Fibroblast of lung (primary cell): ENCODE measurements at regions not wholly inside any gene's neighbourhood (a gene's known extent, or its start where the extent isn't known, plus 50 kb on each side); places are given as distances from the start of the nearest gene placed in this dataset.
A peak's percentile ranks its signal among the peaks of the same experiment; 100 is the strongest.

Source experiments
- DNase-seq, 2 donors: peaks; one replicate each; pipeline versions ENCODE4 v3.0.0 to v3.0.0-alpha.2; 2010; ENCODE audit warnings: low read depth in 2 of 2
- H2AFZ ChIP-seq: 2 replicates; pipeline ENCODE4 v1.5.1; 2012; ENCODE audit warnings: low read length, control low read depth, inconsistent platforms
- H3K27ac ChIP-seq: 2 replicates; pipeline ENCODE4 v1.5.1; 2011; ENCODE audit warnings: low read length, control low read depth; ENCODE audit not compliant: insufficient read depth
- H3K27me3 ChIP-seq: 2 replicates; pipeline ENCODE4 v1.5.1; 2011; ENCODE audit warnings: mild to moderate bottlenecking, low read length; ENCODE audit not compliant: control insufficient read depth, insufficient read depth
- H3K36me3 ChIP-seq: 2 replicates; pipeline ENCODE4 v1.5.1; 2011; ENCODE audit warnings: low read length; ENCODE audit not compliant: control insufficient read depth, insufficient read depth
- H3K4me1 ChIP-seq: 2 replicates; pipeline ENCODE4 v1.5.1; 2011; ENCODE audit warnings: low read length; ENCODE audit not compliant: control insufficient read depth, insufficient read depth; ENCODE audit errors: extremely low read depth
- H3K4me2 ChIP-seq: 2 replicates; pipeline ENCODE4 v1.5.1; 2011; ENCODE audit warnings: low read length, control low read depth; ENCODE audit not compliant: insufficient read depth; ENCODE audit errors: extremely low read depth
- H3K4me3 ChIP-seq, 4 experiments: fragments of 200-600 bp in 1 of 4; sonication (generic) in 1 of 4; replicated peaks in 1 of 4; 2 replicates each; pipeline ENCODE4 v1.5.1; 2011 to 2016; ENCODE audit warnings: low read length in 4 of 4, low read depth in 3 of 4, mild to moderate bottlenecking in 3 of 4, control low read depth in 2 of 4, inconsistent platforms in 1 of 4, mixed read lengths in 1 of 4; ENCODE audit not compliant: insufficient read depth in 1 of 4; ENCODE audit errors: control extremely low read depth in 1 of 4
- H3K79me2 ChIP-seq: 2 replicates; pipeline ENCODE4 v1.5.1; 2012; ENCODE audit warnings: mild to moderate bottlenecking, low read length, inconsistent platforms; ENCODE audit not compliant: control insufficient read depth, insufficient read depth
- H3K9ac ChIP-seq: 2 replicates; pipeline ENCODE4 v1.5.1; 2011; ENCODE audit warnings: mild to moderate bottlenecking, low read length, control low read depth; ENCODE audit not compliant: insufficient read depth
- H3K9me3 ChIP-seq: 2 replicates; pipeline ENCODE4 v1.5.1; 2012; ENCODE audit warnings: low read depth, low read length; ENCODE audit not compliant: control insufficient read depth, insufficient read depth
- H4K20me1 ChIP-seq: 2 replicates; pipeline ENCODE4 v1.5.1; 2011; ENCODE audit warnings: low read length; ENCODE audit not compliant: control insufficient read depth, insufficient read depth; ENCODE audit errors: extremely low read depth
- EZH2 ChIP-seq: IDR thresholded peaks from 2 replicates; pipeline ENCODE4 v1.5.1; 2012; ENCODE audit warnings: low read length, control low read depth, mild to moderate bottlenecking; ENCODE audit errors: missing control alignments
- TF ChIP-seq, protein P1 (sequence below), 2 donors: IDR thresholded peaks in 1 of 2; conservative IDR thresholded peaks in 1 of 2; 1 replicate in 1 of 2; 2 replicates in 1 of 2; pipeline ENCODE4 v1.5.1; 2011 to 2012; ENCODE audit warnings: low read length in 2 of 2, control low read depth in 1 of 2, inconsistent platforms in 1 of 2, low read depth in 1 of 2, mild to moderate bottlenecking in 1 of 2

DNA sequence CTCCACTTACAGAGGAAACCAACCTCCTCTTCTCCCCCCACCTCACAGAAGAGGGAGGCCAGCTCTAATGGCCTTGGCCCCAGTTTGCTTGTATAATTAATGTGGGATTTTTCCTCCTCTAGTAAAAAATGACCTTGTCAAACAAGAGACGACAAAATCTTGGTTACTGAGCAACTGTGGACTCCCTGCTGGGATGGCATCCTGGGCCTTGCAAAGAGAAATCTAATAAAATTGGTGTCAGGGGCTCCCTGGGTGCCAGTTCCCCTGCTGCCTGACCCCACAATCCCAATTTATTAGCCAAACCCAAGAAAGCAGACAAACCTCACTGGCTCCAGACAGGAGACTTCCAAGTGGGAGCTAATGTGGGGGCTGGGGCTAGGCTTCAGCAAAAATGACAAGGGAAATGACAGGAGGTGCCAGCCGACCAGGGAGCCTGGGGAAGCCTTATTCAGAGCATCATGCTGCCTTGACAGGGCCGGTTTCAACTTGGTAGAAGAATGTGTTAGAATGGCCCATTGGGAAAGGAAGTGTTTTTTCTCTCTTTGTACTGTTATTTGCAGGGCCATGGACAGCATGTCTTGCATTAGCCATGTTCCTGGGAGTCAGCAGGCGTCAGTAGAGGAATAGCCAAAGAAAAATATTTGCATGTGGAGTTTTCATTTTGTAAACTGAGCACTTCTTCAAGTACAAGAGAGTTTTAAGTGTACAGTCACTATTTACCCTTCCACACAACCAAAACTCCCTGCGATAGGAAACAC is 816.9 kb downstream of the DHX35 start:
- Histone ChIP-seq H4K20me1 (no peaks in the 10 kb centered on the region), H3K4me1 (no peaks in the 10 kb centered on the region), H3K79me2 (no peaks in the 10 kb centered on the region), H3K4me2 (no peak overlapping the region), H2AFZ (no peak overlapping the region), H3K9ac (no peak overlapping the region), H3K9me3 (no peaks in the 10 kb centered on the region), H3K27me3 (no peaks in the 10 kb centered on the region), H3K27ac (no peak overlapping the region), H3K36me3 (no peaks in the 10 kb centered on the region), H3K4me3 (no peak overlapping the region)
- peak; percentile 15 to 17 for DNase-seq
- TF ChIP-seq, protein P1, sequence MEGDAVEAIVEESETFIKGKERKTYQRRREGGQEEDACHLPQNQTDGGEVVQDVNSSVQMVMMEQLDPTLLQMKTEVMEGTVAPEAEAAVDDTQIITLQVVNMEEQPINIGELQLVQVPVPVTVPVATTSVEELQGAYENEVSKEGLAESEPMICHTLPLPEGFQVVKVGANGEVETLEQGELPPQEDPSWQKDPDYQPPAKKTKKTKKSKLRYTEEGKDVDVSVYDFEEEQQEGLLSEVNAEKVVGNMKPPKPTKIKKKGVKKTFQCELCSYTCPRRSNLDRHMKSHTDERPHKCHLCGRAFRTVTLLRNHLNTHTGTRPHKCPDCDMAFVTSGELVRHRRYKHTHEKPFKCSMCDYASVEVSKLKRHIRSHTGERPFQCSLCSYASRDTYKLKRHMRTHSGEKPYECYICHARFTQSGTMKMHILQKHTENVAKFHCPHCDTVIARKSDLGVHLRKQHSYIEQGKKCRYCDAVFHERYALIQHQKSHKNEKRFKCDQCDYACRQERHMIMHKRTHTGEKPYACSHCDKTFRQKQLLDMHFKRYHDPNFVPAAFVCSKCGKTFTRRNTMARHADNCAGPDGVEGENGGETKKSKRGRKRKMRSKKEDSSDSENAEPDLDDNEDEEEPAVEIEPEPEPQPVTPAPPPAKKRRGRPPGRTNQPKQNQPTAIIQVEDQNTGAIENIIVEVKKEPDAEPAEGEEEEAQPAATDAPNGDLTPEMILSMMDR (conservative IDR thresholded peaks at IDR 0.05 in 1 of 2, IDR thresholded peaks at IDR 0.05 in 1 of 2; ENCODE audit: low read depth in 1 of 2, low read length in 2 of 2), result peak in 1 of 2 donors; percentile 48
- TF ChIP-seq EZH2, result no peak

DNA sequence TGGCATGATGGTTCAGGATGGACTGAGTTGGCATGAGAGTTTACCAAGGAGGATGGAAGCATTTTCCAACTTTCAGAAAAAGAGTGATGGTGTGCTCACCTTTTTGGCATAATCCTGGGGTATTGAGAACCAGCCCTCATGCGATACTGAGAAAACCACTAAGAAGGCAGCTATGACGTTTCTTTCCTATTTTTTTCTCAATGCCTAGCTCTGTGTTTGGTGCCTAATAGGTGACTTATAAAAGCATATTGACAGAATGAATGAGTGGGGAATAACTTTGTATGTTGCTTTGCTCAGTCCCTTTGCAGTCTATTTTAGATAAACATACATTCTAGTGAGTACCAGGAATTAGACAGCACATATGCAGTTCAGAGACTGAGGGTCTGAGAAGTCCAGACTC is 816.3 kb downstream of the DHX35 start:
- DNase-seq, result no peak
- no peak overlapping the region for H2AFZ ChIP-seq
- TF ChIP-seq EZH2, result no peak
- TF ChIP-seq, protein P1 (conservative IDR thresholded peaks at IDR 0.05 in 1 of 2, IDR thresholded peaks at IDR 0.05 in 1 of 2; ENCODE audit: low read depth in 1 of 2, low read length in 2 of 2), result no peak
- no peak overlapping the region for H3K27ac ChIP-seq
- no peak overlapping the region for H3K4me3 ChIP-seq
- H3K9me3 ChIP-seq, result no peaks in the 10 kb centered on the region
- no peak overlapping the region for H3K4me2 ChIP-seq
- H3K79me2 ChIP-seq, result no peaks in the 10 kb centered on the region
- H3K4me1 ChIP-seq, result no peaks in the 10 kb centered on the region
- no peaks in the 10 kb centered on the region for H3K27me3 ChIP-seq
- no peaks in the 10 kb centered on the region for H4K20me1 ChIP-seq
- no peaks in the 10 kb centered on the region for H3K36me3 ChIP-seq
- no peak overlapping the region for H3K9ac ChIP-seq

DNA sequence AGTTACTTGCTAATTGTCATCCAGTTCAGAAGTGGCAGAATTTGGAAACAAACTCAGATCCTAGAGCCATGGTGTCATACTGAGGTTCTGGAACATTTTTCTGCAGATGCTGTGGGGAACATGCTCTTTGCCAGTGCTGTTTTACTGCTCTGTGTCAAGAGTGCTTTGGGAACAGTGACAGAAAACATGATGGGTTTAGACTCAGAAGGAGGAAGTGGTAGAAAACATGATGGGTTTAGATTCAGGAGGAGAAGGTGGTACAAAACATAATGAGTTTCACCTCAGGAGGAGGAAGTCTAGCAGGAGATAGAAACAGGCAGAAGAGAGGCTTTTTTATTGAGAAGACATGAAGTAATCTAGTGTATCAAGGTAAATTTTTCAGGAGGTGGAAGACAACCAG is 815.5 kb downstream of the DHX35 start:
- TF ChIP-seq EZH2, result no peak
- TF ChIP-seq, protein P1 (conservative IDR thresholded peaks at IDR 0.05 in 1 of 2, IDR thresholded peaks at IDR 0.05 in 1 of 2; ENCODE audit: low read depth in 1 of 2, low read length in 2 of 2), result no peak
- Histone ChIP-seq H3K9ac (no peak overlapping the region), H3K27me3 (no peaks in the 10 kb centered on the region), H3K4me1 (no peaks in the 10 kb centered on the region), H3K9me3 (no peaks in the 10 kb centered on the region), H3K79me2 (no peaks in the 10 kb centered on the region), H3K4me2 (no peak overlapping the region), H3K4me3 (no peak overlapping the region), H3K36me3 (no peaks in the 10 kb centered on the region), H2AFZ (no peak overlapping the region), H3K27ac (no peak overlapping the region), H4K20me1 (no peaks in the 10 kb centered on the region)
- DNase-seq, result no peak
